PC-3 (cell line): ENCODE measurements at regions not wholly inside any gene's neighbourhood (a gene's known extent, or its start where the extent isn't known, plus 50 kb on each side); places are given as distances from the start of the nearest gene placed in this dataset.

Source experiments
- CTCF ChIP-seq: fragments of 300-600 bp; sonication (generic); conservative IDR thresholded peaks from 2 replicates; pipeline ENCODE4 v1.5.1; 2017; ENCODE audit warnings: antibody characterized with exemption, low read depth, mild to moderate bottlenecking, low read length
- EZH2 ChIP-seq: fragments of 300-600 bp; sonication (generic); IDR thresholded peaks from one replicate; pipeline ENCODE4 v1.6.1; 2017; ENCODE audit warnings: antibody characterized with exemption, mild to moderate bottlenecking, low read length; ENCODE audit not compliant: unreplicated experiment

- TF ChIP-seq CTCF (no peak), EZH2 (no peak)
These were observed 254.6 kb downstream of the COG6 start for GRCh38 chr13:39910041-39910440.
